Inferior parietal cortex (tissue), 1 donor: ENCODE measurements at regions not wholly inside any gene's neighbourhood (a gene's known extent, or its start where the extent isn't known, plus 50 kb on each side); places are given as distances from the start of the nearest gene placed in this dataset.
A peak's percentile ranks its signal among the peaks of the same experiment; 100 is the strongest.
"Not testable (repeated sequence)": the region's sequence is repeated elsewhere in the genome, so short reads cannot be mapped to it uniquely, and the experiment has no call there.

Experiments
- DNase-seq: peaks from one replicate; pipeline ENCODE4 v3.0.0-alpha.2; 2016; ENCODE audit errors: extremely low spot score

DNA sequence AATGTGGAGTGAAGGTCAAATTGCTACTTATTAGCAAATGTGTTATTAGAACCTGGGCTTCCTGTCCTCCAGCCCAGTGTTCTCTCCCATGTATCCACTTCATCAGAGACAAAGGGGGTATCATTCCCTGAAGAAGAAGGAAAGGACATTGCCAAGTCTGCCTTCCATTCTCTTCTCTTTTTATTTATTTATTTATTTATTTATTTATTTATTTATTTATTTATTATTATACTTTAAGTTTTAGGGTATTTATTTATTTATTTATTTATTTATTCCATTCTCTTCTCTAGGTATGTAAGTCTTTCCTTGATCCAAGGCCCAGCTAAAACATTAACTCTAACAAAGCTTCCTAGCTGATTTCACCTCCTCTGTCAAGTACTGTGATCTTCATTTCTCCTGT, 277.8 kb upstream of the DNAJC19 start:
- no peak for DNase-seq

DNA sequence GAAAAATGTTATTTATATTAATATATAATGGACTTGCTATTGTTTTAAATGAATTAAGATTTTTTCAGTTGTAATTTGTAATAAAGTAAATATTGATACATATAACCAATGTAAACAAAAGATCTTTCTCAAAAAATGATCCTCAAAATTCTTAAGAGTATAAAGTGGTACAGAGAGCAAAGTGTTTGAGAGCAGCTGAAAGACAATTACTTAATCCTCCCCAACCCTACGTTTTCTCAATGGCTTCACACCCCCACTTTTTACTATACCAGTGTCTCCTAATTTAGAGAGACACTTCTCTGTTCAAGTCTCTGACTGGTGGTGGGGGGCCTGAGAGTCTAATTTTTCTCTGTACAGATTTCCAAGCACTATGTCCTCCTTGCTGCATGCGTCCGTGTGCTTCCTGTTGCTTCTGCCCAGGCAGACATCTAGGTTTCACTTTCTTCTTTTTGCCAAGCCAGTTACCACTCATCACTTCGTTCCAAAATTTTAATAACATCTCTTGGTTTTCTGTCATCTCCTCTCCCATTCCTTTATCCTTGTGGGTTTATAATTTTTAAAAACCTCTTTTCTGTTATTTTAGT, 276.3 kb upstream of the DNAJC19 start:
- no peak for DNase-seq

GRCh38 chr3:181264486-181264885, 274.9 kb upstream of the DNAJC19 start:
- no peak for DNase-seq

- no peak for DNase-seq
Measured at GRCh38 chr3:181253796-181254195, 264.3 kb upstream of the DNAJC19 start.

DNA sequence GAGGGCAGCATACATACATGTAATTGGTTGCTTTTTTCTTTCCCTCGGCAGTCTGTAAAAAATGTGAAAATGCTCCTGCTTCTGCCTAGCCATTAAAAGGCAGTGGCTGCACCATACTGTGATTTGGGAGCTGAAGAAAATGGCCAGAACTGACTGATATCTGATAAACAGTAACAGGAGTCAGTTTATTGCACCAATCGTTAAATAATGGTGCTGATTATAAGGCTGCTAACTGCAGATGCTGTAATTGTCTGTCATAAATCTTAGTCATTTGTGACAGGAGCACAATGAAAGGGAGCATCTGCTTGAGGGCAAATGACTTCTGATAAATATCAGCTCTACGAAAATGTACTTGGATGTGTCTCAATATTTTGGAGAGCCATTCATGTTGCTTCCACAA, 263.1 kb upstream of the DNAJC19 start:
- DNase-seq = no peak

DNA sequence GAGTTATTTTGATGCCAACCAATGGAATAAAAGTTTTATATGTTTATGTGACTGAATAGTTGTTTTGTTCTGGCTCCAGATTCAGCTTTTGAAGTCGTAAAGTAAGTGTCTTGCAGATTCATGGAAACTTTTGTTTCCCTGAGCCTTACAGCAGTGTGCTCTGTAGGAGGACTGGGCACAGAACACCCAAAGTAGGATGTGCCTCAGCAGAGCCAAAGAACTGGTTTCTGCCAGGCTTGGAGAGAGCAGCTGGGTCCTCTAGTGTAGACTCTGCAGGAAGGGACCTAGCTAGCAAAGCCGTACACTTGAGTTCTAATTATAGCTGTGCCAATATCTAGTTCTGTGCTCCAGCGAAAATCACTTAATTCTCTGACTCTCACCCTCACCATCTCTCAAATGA, 261.2 kb upstream of the DNAJC19 start:
- DNase-seq = no peak

- no peak for DNase-seq
Measured at GRCh38 chr3:181239441-181239840, 249.9 kb upstream of the DNAJC19 start.

DNA sequence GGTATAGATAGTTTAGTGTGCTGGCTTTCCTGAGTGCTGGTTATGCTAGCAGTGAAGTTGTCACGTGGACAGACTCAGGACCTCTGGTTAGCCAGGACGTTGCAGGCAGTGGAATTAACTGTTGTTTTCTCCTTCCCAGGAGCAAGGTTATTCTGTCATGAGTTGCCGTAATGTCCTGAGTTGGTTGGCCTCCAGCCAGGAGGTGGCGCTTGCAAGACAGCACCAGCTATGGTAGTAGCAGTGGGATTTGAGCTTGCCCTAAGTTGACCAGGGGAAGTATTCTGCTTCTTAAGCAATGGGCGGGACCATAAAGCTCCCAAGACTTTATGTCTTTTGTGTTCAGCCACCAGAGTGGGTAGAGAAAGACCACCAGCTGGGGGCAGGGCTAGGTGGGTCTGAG, 240.7 kb upstream of the DNAJC19 start:
- DNase-seq = no peak

DNA sequence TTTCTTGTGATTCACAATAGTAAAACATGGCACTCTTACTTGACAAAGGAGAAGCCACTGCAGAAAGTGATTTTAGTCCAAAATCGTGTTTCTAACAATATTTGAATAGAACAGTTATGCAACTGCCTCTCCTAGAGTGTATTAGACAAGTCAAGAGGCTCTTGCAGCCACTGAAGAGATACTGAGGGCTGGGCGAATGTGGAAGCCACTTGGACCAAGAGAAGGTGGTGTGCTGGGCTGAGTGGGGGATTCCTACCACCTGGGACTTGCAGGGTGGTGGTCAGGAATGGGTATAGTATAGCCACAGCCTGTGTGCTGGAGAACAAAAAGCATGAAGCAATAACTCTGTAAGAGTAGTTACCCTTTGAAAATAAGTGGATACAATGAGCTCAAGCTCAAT, 223.8 kb upstream of the DNAJC19 start:
- DNase-seq = no peak

DNA sequence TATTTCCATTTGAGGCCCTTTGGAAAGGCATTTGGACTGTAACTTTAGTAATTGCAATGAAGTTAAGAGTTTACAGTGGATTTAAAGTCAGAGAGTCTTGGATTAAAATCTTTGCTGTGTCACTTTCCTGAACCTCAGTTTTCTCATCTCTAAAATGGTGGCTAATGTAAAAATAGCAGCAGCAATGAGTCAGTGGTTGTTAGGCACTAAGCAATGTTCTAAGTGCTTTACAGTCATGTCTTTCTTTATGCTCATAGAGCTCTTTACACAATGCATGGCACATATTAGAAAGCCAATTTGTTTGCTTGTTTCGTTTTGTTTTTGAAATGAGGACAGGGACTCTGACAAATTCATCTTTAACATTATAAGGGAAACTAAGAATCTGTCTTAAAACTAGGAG, 222.7 kb upstream of the DNAJC19 start:
- no peak for DNase-seq

- DNase-seq = peak; percentile 69
Measured at GRCh38 chr3:181210275-181210674, 220.7 kb upstream of the DNAJC19 start.

GRCh38 chr3:181189556-181189955, 200.0 kb upstream of the DNAJC19 start:
- DNase-seq = no peak

DNA sequence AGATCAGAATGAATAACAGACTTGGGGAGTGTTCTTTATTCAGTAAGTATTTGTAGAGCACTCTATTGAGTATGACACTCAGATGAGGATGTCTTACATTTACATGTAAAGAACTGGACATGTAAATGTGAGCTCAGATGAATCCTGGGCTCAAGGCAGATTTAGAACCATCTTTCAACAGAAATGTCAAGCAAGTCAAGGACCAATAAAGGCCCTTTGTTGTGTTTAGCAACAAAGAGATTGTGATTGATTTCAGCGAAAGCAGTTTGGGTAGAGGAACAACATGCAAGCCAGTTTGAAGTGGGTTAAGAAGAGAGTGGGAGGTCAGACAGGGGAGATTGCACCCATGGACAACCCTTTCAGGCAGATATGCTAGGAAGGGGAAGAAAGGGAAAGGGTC, 194.2 kb upstream of the DNAJC19 start:
- no peak for DNase-seq

DNA sequence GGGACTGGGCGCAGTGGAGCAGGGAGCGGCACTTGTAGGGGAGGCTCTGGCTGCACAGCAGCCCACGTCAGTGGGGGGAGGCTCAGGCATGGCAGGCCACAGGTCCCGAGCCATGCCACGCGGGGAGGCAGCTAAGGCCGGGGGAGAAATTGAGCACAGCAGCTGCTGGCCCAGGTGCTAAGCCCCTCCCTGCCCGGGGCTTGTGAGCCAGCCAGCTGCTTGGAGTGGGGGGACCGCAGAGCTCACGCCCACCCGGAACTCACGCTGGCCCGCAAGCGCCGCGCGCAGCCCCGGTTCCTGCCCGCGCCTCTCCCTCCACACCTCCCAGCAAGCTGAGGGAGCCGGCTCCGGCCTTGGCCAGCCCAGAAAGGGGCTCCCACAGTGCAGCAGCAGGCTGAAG, 193.5 kb upstream of the DNAJC19 start:
- DNase-seq = not testable (repeated sequence)

DNA sequence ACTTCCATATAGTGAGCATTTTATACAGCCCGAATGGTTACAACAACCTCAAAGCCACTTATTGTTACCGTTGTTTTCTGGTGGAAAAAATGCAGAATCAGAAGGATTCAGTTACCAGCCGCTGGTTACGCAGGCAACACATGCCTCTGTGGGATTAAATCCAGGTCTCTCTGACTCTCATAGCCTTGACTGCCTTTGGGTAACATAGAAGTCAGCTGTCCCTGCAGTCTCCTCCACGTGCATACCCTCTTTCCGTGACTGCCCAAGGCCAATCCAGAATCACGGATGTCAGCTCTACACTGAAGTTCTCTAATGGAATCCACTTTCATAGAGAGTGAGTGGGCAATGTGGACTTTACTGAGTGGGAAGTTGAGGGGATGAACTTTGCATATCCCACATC, 189.5 kb upstream of the DNAJC19 start:
- no peak for DNase-seq

GRCh38 chr3:181176601-181177000, 187.1 kb upstream of the DNAJC19 start:
- peak; percentile 87 for DNase-seq

- no peak for DNase-seq
Measured at GRCh38 chr3:181174676-181175233, 185.2 kb upstream of the DNAJC19 start.

DNA sequence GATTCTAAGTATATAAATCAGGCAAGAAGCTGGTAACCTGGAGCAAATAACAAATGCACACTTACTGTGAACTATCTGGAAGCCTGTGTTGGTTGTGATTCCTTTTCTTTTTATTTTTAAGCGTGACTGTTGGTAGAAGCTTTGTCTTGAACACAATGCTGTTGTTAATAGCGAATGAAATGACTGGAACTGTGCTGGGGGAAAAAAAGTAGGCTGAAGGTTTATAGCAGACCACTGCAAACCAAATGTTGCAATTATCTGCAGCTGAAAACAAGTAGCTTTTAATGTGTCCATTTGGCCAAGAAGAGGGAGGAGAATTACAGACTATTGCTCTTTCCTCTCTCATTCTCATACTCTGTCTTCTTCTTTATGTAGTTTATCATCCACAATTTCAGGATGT, 184.5 kb upstream of the DNAJC19 start:
- no peak for DNase-seq

GRCh38 chr3:181173227-181173626, 183.7 kb upstream of the DNAJC19 start:
- no peak for DNase-seq

DNA sequence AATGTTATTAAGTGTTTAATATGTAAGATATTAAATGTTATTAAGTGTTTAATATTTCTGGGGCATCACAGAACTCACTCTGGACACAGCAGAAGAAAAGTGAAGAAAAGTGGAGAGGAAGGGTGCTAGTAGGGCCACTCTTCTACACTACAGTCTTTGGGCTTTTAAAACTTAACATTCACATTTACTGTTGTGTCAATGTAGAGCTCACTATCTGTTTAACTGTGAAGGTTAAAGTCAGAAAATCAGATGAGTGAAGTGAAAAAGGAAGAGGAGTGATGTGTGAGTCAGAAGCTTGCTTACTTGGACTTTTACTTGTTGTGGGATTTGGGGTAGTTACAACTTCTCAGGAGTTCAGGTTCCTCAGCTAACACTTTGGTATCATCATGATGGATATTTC, 145.3 kb upstream of the DNAJC19 start:
- DNase-seq = no peak

GRCh38 chr3:181133832-181134231, 144.3 kb upstream of the DNAJC19 start:
- no peak for DNase-seq

DNA sequence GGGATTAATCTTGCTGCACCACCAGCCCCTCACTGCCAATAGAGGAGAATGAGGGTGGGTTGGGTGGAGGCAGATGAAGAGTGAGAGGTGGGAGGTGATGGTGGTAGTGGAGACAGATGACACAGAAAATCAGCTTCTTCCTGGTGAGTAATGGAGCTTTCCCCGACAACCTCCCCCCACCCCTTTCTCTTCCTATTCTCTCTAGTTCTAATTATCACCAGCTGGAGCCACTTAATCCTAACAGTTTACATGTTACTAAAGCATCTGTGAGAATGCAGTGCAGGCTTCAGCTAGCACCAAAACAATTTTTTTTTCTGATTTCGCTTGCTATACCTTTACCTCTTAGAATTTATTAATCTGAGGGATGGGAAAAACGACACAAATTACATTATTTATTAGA, 116.1 kb upstream of the DNAJC19 start:
- DNase-seq = no peak

GRCh38 chr3:181103605-181104004, 114.1 kb upstream of the DNAJC19 start:
- DNase-seq = no peak

- no peak for DNase-seq
Measured at GRCh38 chr3:181086011-181086410, 96.5 kb upstream of the DNAJC19 start.
